H9 (cell line): ENCODE measurements at regions not wholly inside any gene's neighbourhood (a gene's known extent, or its start where the extent isn't known, plus 50 kb on each side); places are given as distances from the start of the nearest gene placed in this dataset.

Source experiments
- DNase-seq: peaks from one replicate; pipeline ENCODE4 v3.0.0-alpha.2; 2017
- H2AFZ ChIP-seq: one replicate; pipeline ENCODE4 v1.6.1; 2013; ENCODE audit warnings: mild to moderate bottlenecking, low read length, control low read depth, moderate library complexity
- H2AK5ac ChIP-seq: 2 replicates; pipeline ENCODE4 v1.6.1; 2013; ENCODE audit warnings: low read length, control low read depth, mixed read lengths; ENCODE audit not compliant: insufficient read length
- H2BK120ac ChIP-seq: one replicate; pipeline ENCODE4 v1.6.1; 2013; ENCODE audit warnings: low read depth, mild to moderate bottlenecking, low read length, control low read depth, inconsistent platforms; ENCODE audit not compliant: poor library complexity, severe bottlenecking
- H2BK12ac ChIP-seq: 2 replicates; pipeline ENCODE4 v1.6.1; 2013; ENCODE audit warnings: low read length, control low read depth, mixed read lengths, low read depth; ENCODE audit not compliant: insufficient read length
- H2BK15ac ChIP-seq: 2 replicates; pipeline ENCODE4 v1.6.1; 2013; ENCODE audit warnings: low read depth, low read length, control low read depth
- H2BK20ac ChIP-seq: one replicate; pipeline ENCODE4 v1.6.1; 2013; ENCODE audit warnings: low read depth, mild to moderate bottlenecking, low read length, control low read depth, inconsistent platforms; ENCODE audit not compliant: poor library complexity, severe bottlenecking
- H2BK5ac ChIP-seq: 2 replicates; pipeline ENCODE4 v1.6.1; 2013; ENCODE audit warnings: low read length, control low read depth, mixed read lengths; ENCODE audit not compliant: insufficient read length
- H3K14ac ChIP-seq: 2 replicates; pipeline ENCODE4 v1.6.1; 2013; ENCODE audit warnings: low read length, control low read depth; ENCODE audit not compliant: insufficient read depth
- H3K18ac ChIP-seq: 2 replicates; pipeline ENCODE4 v1.6.1; 2013; ENCODE audit warnings: low read depth, mild to moderate bottlenecking, mixed read lengths, low read length, control low read depth; ENCODE audit not compliant: insufficient read length
- H3K23ac ChIP-seq: 2 replicates; pipeline ENCODE4 v1.6.1; 2013; ENCODE audit warnings: low read length, control low read depth, mixed read lengths, low read depth; ENCODE audit not compliant: insufficient read length
- H3K23me2 ChIP-seq: 2 replicates; pipeline ENCODE4 v1.6.1; 2013; ENCODE audit warnings: low read depth, mild to moderate bottlenecking, mixed read lengths, low read length, control low read depth; ENCODE audit not compliant: insufficient read length, poor library complexity, severe bottlenecking
- H3K27ac ChIP-seq: 2 replicates; pipeline ENCODE4 v1.5.1; 2013; ENCODE audit warnings: low read length, control low read depth, mixed read lengths, low read depth; ENCODE audit not compliant: insufficient read length
- H3K27me3 ChIP-seq: 2 replicates; pipeline ENCODE4 v1.6.1; 2013; ENCODE audit warnings: low read length, control low read depth, inconsistent platforms; ENCODE audit not compliant: insufficient read depth
- H3K4ac ChIP-seq: 2 replicates; pipeline ENCODE4 v1.6.1; 2013; ENCODE audit warnings: low read depth, mild to moderate bottlenecking, control low read depth, inconsistent platforms, low read length, moderate library complexity
- H3K4me1 ChIP-seq: 2 replicates; pipeline ENCODE4 v1.6.1; 2013; ENCODE audit warnings: low read length, control low read depth, inconsistent platforms; ENCODE audit not compliant: insufficient read depth
- H3K4me2 ChIP-seq: 2 replicates; pipeline ENCODE4 v1.6.1; 2013; ENCODE audit warnings: low read length, control low read depth, mixed read lengths; ENCODE audit not compliant: insufficient read length, insufficient read depth
- H3K56ac ChIP-seq: 2 replicates; pipeline ENCODE4 v1.6.1; 2013; ENCODE audit warnings: low read depth, mild to moderate bottlenecking, mixed read lengths, low read length, control low read depth; ENCODE audit not compliant: insufficient read length
- H3K79me1 ChIP-seq: 2 replicates; pipeline ENCODE4 v1.6.1; 2013; ENCODE audit warnings: low read depth, mild to moderate bottlenecking, moderate library complexity, low read length, control low read depth, inconsistent platforms; ENCODE audit not compliant: insufficient read depth, poor library complexity, severe bottlenecking
- H3K79me2 ChIP-seq: 2 replicates; pipeline ENCODE4 v1.6.1; 2013; ENCODE audit warnings: low read length, control low read depth, inconsistent platforms; ENCODE audit not compliant: insufficient read depth
- H3K9ac ChIP-seq: 2 replicates; pipeline ENCODE4 v1.6.1; 2013; ENCODE audit warnings: low read length, control low read depth, mixed read lengths; ENCODE audit not compliant: insufficient read length; ENCODE audit errors: extremely low read depth
- H3K9me3 ChIP-seq: one replicate; pipeline ENCODE4 v1.6.1; 2013; ENCODE audit warnings: low read depth, low read length, inconsistent platforms; ENCODE audit not compliant: control insufficient read depth
- H3T11ph ChIP-seq: one replicate; pipeline ENCODE4 v1.6.1; 2013; ENCODE audit warnings: mild to moderate bottlenecking, low read length, control low read depth, inconsistent platforms
- H4K20me1 ChIP-seq: one replicate; pipeline ENCODE4 v1.6.1; 2013; ENCODE audit not compliant: control insufficient read depth, insufficient read length, insufficient read depth
- H4K5ac ChIP-seq: 2 replicates; pipeline ENCODE4 v1.6.1; 2013; ENCODE audit warnings: low read depth, mild to moderate bottlenecking, mixed read lengths, low read length, control low read depth; ENCODE audit not compliant: insufficient read length
- H4K8ac ChIP-seq: replicated peaks from 2 replicates; pipeline ENCODE4 v1.6.1; 2013; ENCODE audit warnings: low read length, control low read depth, mixed read lengths, low read depth; ENCODE audit not compliant: insufficient read length
- H4K91ac ChIP-seq: 2 replicates; pipeline ENCODE4 v1.6.1; 2013; ENCODE audit warnings: low read depth, mild to moderate bottlenecking, moderate library complexity, mixed read lengths, low read length, control low read depth; ENCODE audit not compliant: insufficient read length
- H3K27ac Mint-ChIP-seq, 3 experiments: 2 replicates in 2 of 3; 3 replicates in 1 of 3; pipeline ENCODE4 v1.8.0; 2020 to 2021; ENCODE audit warnings: mixed read lengths in 3 of 3, mild to moderate bottlenecking in 1 of 3, moderate library complexity in 1 of 3
- H3K27me3 Mint-ChIP-seq: 2 replicates; pipeline ENCODE4 v1.8.0; 2021; ENCODE audit warnings: low read depth, mild to moderate bottlenecking, moderate library complexity, mixed read lengths
- H3K36me3 Mint-ChIP-seq, 3 experiments: 2 replicates in 2 of 3; 3 replicates in 1 of 3; pipeline ENCODE4 v1.8.0; 2020 to 2021; ENCODE audit warnings: low read depth in 3 of 3, mixed read lengths in 3 of 3; ENCODE audit not compliant: insufficient read depth in 1 of 3
- H3K4me1 Mint-ChIP-seq, 2 experiments: 2 replicates each; pipeline ENCODE4 v1.8.0; 2020; ENCODE audit warnings: mixed read lengths in 2 of 2
- H3K4me3 Mint-ChIP-seq, 2 experiments: 2 replicates in 1 of 2; 3 replicates in 1 of 2; pipeline ENCODE4 v1.8.0; 2020 to 2021; ENCODE audit warnings: mild to moderate bottlenecking in 2 of 2, mixed read lengths in 2 of 2, moderate library complexity in 1 of 2
- H3K9me3 Mint-ChIP-seq, 2 experiments: 2 replicates in 1 of 2; 3 replicates in 1 of 2; pipeline ENCODE4 v1.8.0; 2020; ENCODE audit warnings: mild to moderate bottlenecking in 2 of 2, mixed read lengths in 2 of 2, moderate library complexity in 1 of 2
- CTCF ChIP-seq: fragments of 200-600 bp; sonication (generic); conservative IDR thresholded peaks from 3 replicates; pipeline ENCODE4 v1.8.0; 2021; ENCODE audit warnings: antibody characterized with exemption, mild to moderate bottlenecking
- WGBS: extraction: QIAGEN DNeasy Blood & Tissue Kit; methylation state at CpG from one replicate; pipeline ENCODE4 v1.1.7; 2013; ENCODE audit warnings: missing lambda C conversion rate, low lambda C conversion rate, mixed read lengths; ENCODE audit not compliant: insufficient read length; ENCODE audit errors: extremely low coverage; 5-methylcytosine and 5-hydroxymethylcytosine counted together

GRCh38 chr4:129394635-129395034, 298.7 kb downstream of the C4orf33 start:
- no peaks in the 10 kb centered on the region for H4K20me1 ChIP-seq
- Mint-ChIP-seq H3K4me1 (no peaks in the 10 kb centered on the region), H3K9me3 (peaks cover 17 to 26% of the 10 kb centered on the region in 2 experiments), H3K27me3 (no peaks in the 10 kb centered on the region), H3K27ac (no peak overlapping the region), H3K36me3 (peaks cover 7 to 16% (median 7%) of the 10 kb centered on the region in 3 experiments), H3K4me3 (no peak overlapping the region)
- H3K27me3 ChIP-seq: no peaks in the 10 kb centered on the region
- no peaks in the 10 kb centered on the region for H3K4me1 ChIP-seq
- no peak overlapping the region for H3K56ac ChIP-seq
- H3K27ac ChIP-seq: no peak overlapping the region
- WGBS: no CpG with 5 or more reads among the region's 6 CpGs
- TF ChIP-seq CTCF: no peak
- H3K4ac ChIP-seq: no peak overlapping the region
- no peak overlapping the region for H4K5ac ChIP-seq
- no peak overlapping the region for H3T11ph ChIP-seq
- no peak overlapping the region for H2AK5ac ChIP-seq
- DNase-seq: no peak
- H4K8ac ChIP-seq: no peak overlapping the region
- no peak overlapping the region for H2AFZ ChIP-seq
- H3K4me2 ChIP-seq: no peak overlapping the region
- no peaks in the 10 kb centered on the region for H3K23me2 ChIP-seq
- H4K91ac ChIP-seq: no peak overlapping the region
- H3K14ac ChIP-seq: no peak overlapping the region
- H3K9ac ChIP-seq: no peak overlapping the region
- no peak overlapping the region for H2BK20ac ChIP-seq
- H3K18ac ChIP-seq: no peak overlapping the region
- H2BK12ac ChIP-seq: no peak overlapping the region
- no peak overlapping the region for H2BK5ac ChIP-seq
- H2BK15ac ChIP-seq: no peak overlapping the region
- no peak overlapping the region for H3K23ac ChIP-seq
- no peaks in the 10 kb centered on the region for H3K79me1 ChIP-seq
- H3K9me3 ChIP-seq: peaks cover 5% of the 10 kb centered on the region
- H2BK120ac ChIP-seq: no peak overlapping the region
- no peaks in the 10 kb centered on the region for H3K79me2 ChIP-seq
